Adrenal gland (tissue), 5 donors: ENCODE measurements at regions not wholly inside any gene's neighbourhood (a gene's known extent, or its start where the extent isn't known, plus 50 kb on each side); places are given as distances from the start of the nearest gene placed in this dataset.

Source experiments
- CTCF ChIP-seq, 6 experiments: fragments of 450-650 bp in 4 of 6; fragments of 200-600 bp in 2 of 6; sonication (generic) in 1 of 6; IDR thresholded peaks; 1 replicate in 5 of 6; 2 replicates in 1 of 6; pipeline versions ENCODE4 v1.5.1 to v1.8.0; 2016 to 2021; ENCODE audit warnings: antibody characterized with exemption in 6 of 6, mild to moderate bottlenecking in 2 of 6, moderate library complexity in 1 of 6
- POLR2A ChIP-seq, 2 donors: fragments of 450-650 bp; IDR thresholded peaks; one replicate each; pipeline ENCODE4 v1.6.1; 2017; ENCODE audit warnings: antibody characterized with exemption in 2 of 2, mild to moderate bottlenecking in 2 of 2, moderate library complexity in 1 of 2
- donor health status: DM: no; HTN: no; CAD: no.

GRCh38 chr7:15836041-15836440, 149.6 kb upstream of the MEOX2 start:
- TF ChIP-seq CTCF (IDR thresholded peaks at IDR 0.05) (no peak), POLR2A (IDR thresholded peaks at IDR 0.05) (no peak)
